ENCODE measurements at regions not wholly inside any gene's neighbourhood (a gene's known extent, or its start where the extent isn't known, plus 50 kb on each side); places are given as distances from the start of the nearest gene placed in this dataset.

GRCh38 chr18:9003406-9004100 is 98.9 kb upstream of the NDUFV2 start:
- TF ChIP-seq POLR2A (IDR thresholded peaks at IDR 0.05) (no peak), CTCF (IDR thresholded peaks at IDR 0.05) (no peak)
